ENCODE measurements at regions not wholly inside any gene's neighbourhood (a gene's known extent, or its start where the extent isn't known, plus 50 kb on each side); places are given as distances from the start of the nearest gene placed in this dataset.

DNA sequence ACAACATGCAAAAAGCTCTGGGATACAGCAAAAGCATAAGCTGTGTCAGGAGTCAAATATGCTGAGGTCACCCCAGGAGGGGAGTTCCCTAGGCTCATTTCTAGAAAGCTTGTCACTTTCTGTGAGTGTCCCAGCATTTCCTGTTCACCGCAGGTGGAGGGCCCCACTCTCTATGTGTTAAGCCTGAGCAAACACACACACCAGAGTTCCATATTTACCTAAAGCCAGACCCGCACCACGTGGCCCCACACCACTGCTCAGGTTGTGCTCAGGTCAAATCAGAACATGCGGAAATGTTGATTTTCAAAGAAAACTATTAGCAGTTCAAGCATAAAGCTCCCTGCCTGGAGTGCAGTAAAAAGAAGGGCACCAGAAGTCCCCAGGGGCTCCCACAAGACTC is 259.6 kb upstream of the PPP2R2D start (continued):
- TF ChIP-seq, protein P1, sequence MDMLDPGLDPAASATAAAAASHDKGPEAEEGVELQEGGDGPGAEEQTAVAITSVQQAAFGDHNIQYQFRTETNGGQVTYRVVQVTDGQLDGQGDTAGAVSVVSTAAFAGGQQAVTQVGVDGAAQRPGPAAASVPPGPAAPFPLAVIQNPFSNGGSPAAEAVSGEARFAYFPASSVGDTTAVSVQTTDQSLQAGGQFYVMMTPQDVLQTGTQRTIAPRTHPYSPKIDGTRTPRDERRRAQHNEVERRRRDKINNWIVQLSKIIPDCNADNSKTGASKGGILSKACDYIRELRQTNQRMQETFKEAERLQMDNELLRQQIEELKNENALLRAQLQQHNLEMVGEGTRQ (IDR thresholded peaks at IDR 0.05; ENCODE audit: low read depth, low read length) = peak; percentile 51
- TF ChIP-seq, protein P1 (CRISPR knock-in tag; IDR thresholded peaks at IDR 0.05; ENCODE audit: borderline replicate concordance) = peak; percentile 70; the same call in 1 of the 2 replicates
- TF ChIP-seq, protein P2, sequence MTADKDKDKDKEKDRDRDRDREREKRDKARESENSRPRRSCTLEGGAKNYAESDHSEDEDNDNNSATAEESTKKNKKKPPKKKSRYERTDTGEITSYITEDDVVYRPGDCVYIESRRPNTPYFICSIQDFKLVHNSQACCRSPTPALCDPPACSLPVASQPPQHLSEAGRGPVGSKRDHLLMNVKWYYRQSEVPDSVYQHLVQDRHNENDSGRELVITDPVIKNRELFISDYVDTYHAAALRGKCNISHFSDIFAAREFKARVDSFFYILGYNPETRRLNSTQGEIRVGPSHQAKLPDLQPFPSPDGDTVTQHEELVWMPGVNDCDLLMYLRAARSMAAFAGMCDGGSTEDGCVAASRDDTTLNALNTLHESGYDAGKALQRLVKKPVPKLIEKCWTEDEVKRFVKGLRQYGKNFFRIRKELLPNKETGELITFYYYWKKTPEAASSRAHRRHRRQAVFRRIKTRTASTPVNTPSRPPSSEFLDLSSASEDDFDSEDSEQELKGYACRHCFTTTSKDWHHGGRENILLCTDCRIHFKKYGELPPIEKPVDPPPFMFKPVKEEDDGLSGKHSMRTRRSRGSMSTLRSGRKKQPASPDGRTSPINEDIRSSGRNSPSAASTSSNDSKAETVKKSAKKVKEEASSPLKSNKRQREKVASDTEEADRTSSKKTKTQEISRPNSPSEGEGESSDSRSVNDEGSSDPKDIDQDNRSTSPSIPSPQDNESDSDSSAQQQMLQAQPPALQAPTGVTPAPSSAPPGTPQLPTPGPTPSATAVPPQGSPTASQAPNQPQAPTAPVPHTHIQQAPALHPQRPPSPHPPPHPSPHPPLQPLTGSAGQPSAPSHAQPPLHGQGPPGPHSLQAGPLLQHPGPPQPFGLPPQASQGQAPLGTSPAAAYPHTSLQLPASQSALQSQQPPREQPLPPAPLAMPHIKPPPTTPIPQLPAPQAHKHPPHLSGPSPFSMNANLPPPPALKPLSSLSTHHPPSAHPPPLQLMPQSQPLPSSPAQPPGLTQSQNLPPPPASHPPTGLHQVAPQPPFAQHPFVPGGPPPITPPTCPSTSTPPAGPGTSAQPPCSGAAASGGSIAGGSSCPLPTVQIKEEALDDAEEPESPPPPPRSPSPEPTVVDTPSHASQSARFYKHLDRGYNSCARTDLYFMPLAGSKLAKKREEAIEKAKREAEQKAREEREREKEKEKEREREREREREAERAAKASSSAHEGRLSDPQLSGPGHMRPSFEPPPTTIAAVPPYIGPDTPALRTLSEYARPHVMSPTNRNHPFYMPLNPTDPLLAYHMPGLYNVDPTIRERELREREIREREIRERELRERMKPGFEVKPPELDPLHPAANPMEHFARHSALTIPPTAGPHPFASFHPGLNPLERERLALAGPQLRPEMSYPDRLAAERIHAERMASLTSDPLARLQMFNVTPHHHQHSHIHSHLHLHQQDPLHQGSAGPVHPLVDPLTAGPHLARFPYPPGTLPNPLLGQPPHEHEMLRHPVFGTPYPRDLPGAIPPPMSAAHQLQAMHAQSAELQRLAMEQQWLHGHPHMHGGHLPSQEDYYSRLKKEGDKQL (CRISPR knock-in tag; IDR thresholded peaks at IDR 0.05; ENCODE audit: low read depth) = no peak
- no peak for TF ChIP-seq ZMYM3 (CRISPR knock-in tag; IDR thresholded peaks at IDR 0.05)
- TF ChIP-seq, protein P3, sequence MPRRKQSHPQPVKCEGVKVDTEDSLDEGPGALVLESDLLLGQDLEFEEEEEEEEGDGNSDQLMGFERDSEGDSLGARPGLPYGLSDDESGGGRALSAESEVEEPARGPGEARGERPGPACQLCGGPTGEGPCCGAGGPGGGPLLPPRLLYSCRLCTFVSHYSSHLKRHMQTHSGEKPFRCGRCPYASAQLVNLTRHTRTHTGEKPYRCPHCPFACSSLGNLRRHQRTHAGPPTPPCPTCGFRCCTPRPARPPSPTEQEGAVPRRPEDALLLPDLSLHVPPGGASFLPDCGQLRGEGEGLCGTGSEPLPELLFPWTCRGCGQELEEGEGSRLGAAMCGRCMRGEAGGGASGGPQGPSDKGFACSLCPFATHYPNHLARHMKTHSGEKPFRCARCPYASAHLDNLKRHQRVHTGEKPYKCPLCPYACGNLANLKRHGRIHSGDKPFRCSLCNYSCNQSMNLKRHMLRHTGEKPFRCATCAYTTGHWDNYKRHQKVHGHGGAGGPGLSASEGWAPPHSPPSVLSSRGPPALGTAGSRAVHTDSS (CRISPR knock-in tag; conservative IDR thresholded peaks at IDR 0.05) = no peak
- no peak for TF ChIP-seq NCOA2 (CRISPR knock-in tag; IDR thresholded peaks at IDR 0.05)
- TF ChIP-seq DMAP1 (CRISPR knock-in tag; IDR thresholded peaks at IDR 0.05) = no peak
- TF ChIP-seq JUN (CRISPR knock-in tag; IDR thresholded peaks at IDR 0.05) = no peak
- TF ChIP-seq CC2D1A (CRISPR knock-in tag; IDR thresholded peaks at IDR 0.05) = no peak
- TF ChIP-seq KDM3A (CRISPR knock-in tag; IDR thresholded peaks at IDR 0.05; ENCODE audit: low read depth) = no peak
- no peak for TF ChIP-seq FLYWCH1 (CRISPR knock-in tag; IDR thresholded peaks at IDR 0.05)
- no peak for TF ChIP-seq ZNF780A (CRISPR knock-in tag; IDR thresholded peaks at IDR 0.05)
- no peak for TF ChIP-seq TRIM24 (CRISPR knock-in tag; IDR thresholded peaks at IDR 0.05)
- TF ChIP-seq ZNF720 (CRISPR knock-in tag; IDR thresholded peaks at IDR 0.05) = no peak
- TF ChIP-seq PHF8 (CRISPR knock-in tag; IDR thresholded peaks at IDR 0.05) = no peak
- TF ChIP-seq, protein P4, sequence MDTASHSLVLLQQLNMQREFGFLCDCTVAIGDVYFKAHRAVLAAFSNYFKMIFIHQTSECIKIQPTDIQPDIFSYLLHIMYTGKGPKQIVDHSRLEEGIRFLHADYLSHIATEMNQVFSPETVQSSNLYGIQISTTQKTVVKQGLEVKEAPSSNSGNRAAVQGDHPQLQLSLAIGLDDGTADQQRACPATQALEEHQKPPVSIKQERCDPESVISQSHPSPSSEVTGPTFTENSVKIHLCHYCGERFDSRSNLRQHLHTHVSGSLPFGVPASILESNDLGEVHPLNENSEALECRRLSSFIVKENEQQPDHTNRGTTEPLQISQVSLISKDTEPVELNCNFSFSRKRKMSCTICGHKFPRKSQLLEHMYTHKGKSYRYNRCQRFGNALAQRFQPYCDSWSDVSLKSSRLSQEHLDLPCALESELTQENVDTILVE (CRISPR knock-in tag; IDR thresholded peaks at IDR 0.05) = no peak
- TF ChIP-seq, protein P5, sequence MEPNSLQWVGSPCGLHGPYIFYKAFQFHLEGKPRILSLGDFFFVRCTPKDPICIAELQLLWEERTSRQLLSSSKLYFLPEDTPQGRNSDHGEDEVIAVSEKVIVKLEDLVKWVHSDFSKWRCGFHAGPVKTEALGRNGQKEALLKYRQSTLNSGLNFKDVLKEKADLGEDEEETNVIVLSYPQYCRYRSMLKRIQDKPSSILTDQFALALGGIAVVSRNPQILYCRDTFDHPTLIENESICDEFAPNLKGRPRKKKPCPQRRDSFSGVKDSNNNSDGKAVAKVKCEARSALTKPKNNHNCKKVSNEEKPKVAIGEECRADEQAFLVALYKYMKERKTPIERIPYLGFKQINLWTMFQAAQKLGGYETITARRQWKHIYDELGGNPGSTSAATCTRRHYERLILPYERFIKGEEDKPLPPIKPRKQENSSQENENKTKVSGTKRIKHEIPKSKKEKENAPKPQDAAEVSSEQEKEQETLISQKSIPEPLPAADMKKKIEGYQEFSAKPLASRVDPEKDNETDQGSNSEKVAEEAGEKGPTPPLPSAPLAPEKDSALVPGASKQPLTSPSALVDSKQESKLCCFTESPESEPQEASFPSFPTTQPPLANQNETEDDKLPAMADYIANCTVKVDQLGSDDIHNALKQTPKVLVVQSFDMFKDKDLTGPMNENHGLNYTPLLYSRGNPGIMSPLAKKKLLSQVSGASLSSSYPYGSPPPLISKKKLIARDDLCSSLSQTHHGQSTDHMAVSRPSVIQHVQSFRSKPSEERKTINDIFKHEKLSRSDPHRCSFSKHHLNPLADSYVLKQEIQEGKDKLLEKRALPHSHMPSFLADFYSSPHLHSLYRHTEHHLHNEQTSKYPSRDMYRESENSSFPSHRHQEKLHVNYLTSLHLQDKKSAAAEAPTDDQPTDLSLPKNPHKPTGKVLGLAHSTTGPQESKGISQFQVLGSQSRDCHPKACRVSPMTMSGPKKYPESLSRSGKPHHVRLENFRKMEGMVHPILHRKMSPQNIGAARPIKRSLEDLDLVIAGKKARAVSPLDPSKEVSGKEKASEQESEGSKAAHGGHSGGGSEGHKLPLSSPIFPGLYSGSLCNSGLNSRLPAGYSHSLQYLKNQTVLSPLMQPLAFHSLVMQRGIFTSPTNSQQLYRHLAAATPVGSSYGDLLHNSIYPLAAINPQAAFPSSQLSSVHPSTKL (CRISPR knock-in tag; IDR thresholded peaks at IDR 0.05) = peak; percentile 53
- TF ChIP-seq ZIK1 (CRISPR knock-in tag; IDR thresholded peaks at IDR 0.05; ENCODE audit: borderline replicate concordance, low read depth) = no peak
